ENCODE measurements at regions not wholly inside any gene's neighbourhood (a gene's known extent, or its start where the extent isn't known, plus 50 kb on each side); places are given as distances from the start of the nearest gene placed in this dataset.

GRCh38 chr9:129256959-129257713, 79.1 kb upstream of the IER5L start:
- Histone ChIP-seq H3K27me3 (replicated peaks in 1 of 4; ENCODE audit: control insufficient read depth in 3 of 4, extremely low read depth in 1 of 4, insufficient read depth in 3 of 4, low read length in 3 of 4) (peaks cover 6 to 31% (median 27%) of the 10 kb centered on the region in 4 experiments), H2BK20ac (ENCODE audit: low read length) (no peak overlapping the region), H2BK15ac (ENCODE audit: low read length) (no peak overlapping the region), H2BK5ac (ENCODE audit: low read depth, low read length) (no peak overlapping the region), H3K36me3 (ENCODE audit: control insufficient read depth in 2 of 4, insufficient read depth in 4 of 4, low read length in 3 of 4) (no peaks in the 10 kb centered on the region), H4K5ac (ENCODE audit: insufficient read length, low read depth, low read length) (no peak overlapping the region), H3K4me2 (ENCODE audit: insufficient read depth in 1 of 2, low read depth in 2 of 2, low read length in 2 of 2) (no peak overlapping the region; a peak in 1 of 4 replicates), H3K4me1 (replicated peaks in 1 of 4; ENCODE audit: control insufficient read depth in 3 of 4, insufficient read depth in 4 of 4, low read length in 3 of 4) (peaks cover 0 to 14% (median 11%) of the 10 kb centered on the region in 4 experiments; a peak in 6 of 7 replicates), H2AK5ac (ENCODE audit: low read depth, low read length) (no peak overlapping the region), H3K9ac (replicated peaks in 1 of 4; ENCODE audit: extremely low read depth in 1 of 4, low read depth in 3 of 4, low read length in 3 of 4) (no peak overlapping the region), H3K23ac (ENCODE audit: insufficient read length) (no peak overlapping the region), H3K4me3 (ENCODE audit: extremely low read depth in 1 of 4, insufficient read depth in 2 of 4, low read depth in 3 of 4, low read length in 4 of 4) (no peak overlapping the region), H3K18ac (ENCODE audit: extremely low read depth, low read length) (no peak overlapping the region; the same call in 1 of the 2 replicates), H3K9me3 (ENCODE audit: insufficient read depth in 2 of 2, low read depth in 1 of 2, low read length in 1 of 2) (no peaks in the 10 kb centered on the region), H4K8ac (ENCODE audit: extremely low read depth, insufficient read depth, low read length) (no peak overlapping the region), H4K91ac (replicated peaks; ENCODE audit: insufficient read length, low read length) (no peak overlapping the region), H3K14ac (ENCODE audit: insufficient read length) (no peak overlapping the region), H4K20me1 (replicated peaks in 1 of 2; ENCODE audit: control insufficient read depth in 1 of 2, insufficient read depth in 2 of 2, low read length in 2 of 2) (no peaks in the 10 kb centered on the region), H2BK12ac (ENCODE audit: low read depth, low read length) (0 out of 2 replicates have a peak overlapping the region, but pooled peaks have one; percentile 18), H2BK120ac (replicated peaks; ENCODE audit: low read depth, low read length) (no peak overlapping the region), H3K4ac (replicated peaks; ENCODE audit: insufficient read length, low read depth, low read length) (no peak overlapping the region), H3K23me2 (ENCODE audit: low read depth, low read length) (peaks cover 5% of the 10 kb centered on the region), H3K79me1 (ENCODE audit: low read depth, low read length) (no peaks in the 10 kb centered on the region), H2AFZ (ENCODE audit: low read length) (no peak overlapping the region), H3K79me2 (ENCODE audit: control insufficient read depth in 1 of 2, insufficient read depth in 2 of 2, low read length in 2 of 2) (no peaks in the 10 kb centered on the region), H3K27ac (ENCODE audit: low read depth, low read length) (no peak overlapping the region), H3K56ac (replicated peaks; ENCODE audit: insufficient read length, low read depth, low read length) (no peak overlapping the region)
- DNase-seq (ENCODE audit: low read depth in 1 of 2, low spot score in 2 of 2) (no peak), FAIRE-seq (no peak)
- TF ChIP-seq NANOG (IDR thresholded peaks at IDR 0.05; ENCODE audit: insufficient read depth, low read depth, low read length, poor library complexity, severe bottlenecking): no peak
- no peak for TF ChIP-seq JUN (IDR thresholded peaks at IDR 0.05; ENCODE audit: low read depth, low read length)
- no peak for TF ChIP-seq SIRT6 (IDR thresholded peaks at IDR 0.05; ENCODE audit: low read length)
- POLR2A ChIA-PET (ENCODE audit: partially characterized antibody): no interaction called here
- WGBS, 2 experiments (ENCODE audit: extremely low coverage in 1 of 2, insufficient coverage in 1 of 2, insufficient read length in 1 of 2, insufficient replicate concordance in 2 of 2, low coverage in 1 of 2, low lambda C conversion rate in 2 of 2, missing lambda C conversion rate in 1 of 2): 92% methylated on average over 13 of the region's 13 CpGs; no CpG with 5 or more reads in 1 of the 2 experiments
- CTCF ChIA-PET (ENCODE audit: partially characterized antibody): interaction anchor here (0.8 to 1.0 kb wide), 2 partner anchors 10 to 89 kb away, joined by 3 read pairs; no protein-coding TSS in a partner anchor
